ENCODE measurements at regions not wholly inside any gene's neighbourhood (a gene's known extent, or its start where the extent isn't known, plus 50 kb on each side); places are given as distances from the start of the nearest gene placed in this dataset.

DNA sequence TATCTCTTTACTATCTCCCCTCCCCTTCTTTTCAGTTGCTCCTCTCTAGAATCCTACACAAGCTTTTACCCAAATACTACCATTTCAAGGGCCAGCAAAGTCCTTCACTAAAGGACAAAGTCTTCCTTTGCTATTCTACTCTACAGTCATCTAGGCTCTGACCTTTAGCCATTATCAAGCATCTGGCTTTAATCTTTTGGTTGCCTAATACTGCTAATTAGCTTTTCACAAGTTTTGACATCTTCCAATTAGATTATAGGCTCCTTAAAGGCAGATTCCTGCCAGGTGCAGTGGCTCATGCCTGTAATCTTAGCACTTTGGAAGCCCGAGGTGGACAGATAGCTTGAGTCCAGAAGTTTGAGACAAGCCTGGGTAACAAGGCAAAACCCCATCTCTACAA is 194.4 kb downstream of the SH3BP4 start:
- DNase-seq (ENCODE audit: low read depth in 2 of 2), result no peak
- no peak overlapping the region for H3K4me3 ChIP-seq (replicated peaks in 1 of 2; ENCODE audit: low read depth in 2 of 2, low read length in 2 of 2)
- TF ChIP-seq CTCF (IDR thresholded peaks at IDR 0.05; ENCODE audit: low read depth, low read length), result no peak

- no peak overlapping the region for H3K4me3 ChIP-seq (replicated peaks in 1 of 2; ENCODE audit: low read depth in 2 of 2, low read length in 2 of 2)
- no peak for DNase-seq (ENCODE audit: low read depth in 2 of 2)
- no peak for TF ChIP-seq CTCF (IDR thresholded peaks at IDR 0.05; ENCODE audit: low read depth, low read length)
Observed at GRCh38 chr2:235146871-235147565, 195.2 kb downstream of the SH3BP4 start.

- no peak for DNase-seq (ENCODE audit: low read depth in 2 of 2)
- H3K4me3 ChIP-seq (replicated peaks in 1 of 2; ENCODE audit: low read depth in 2 of 2, low read length in 2 of 2), result no peak overlapping the region
- TF ChIP-seq CTCF (IDR thresholded peaks at IDR 0.05; ENCODE audit: low read depth, low read length), result no peak
Observed at GRCh38 chr2:235148201-235149170, 196.7 kb downstream of the SH3BP4 start.

DNA sequence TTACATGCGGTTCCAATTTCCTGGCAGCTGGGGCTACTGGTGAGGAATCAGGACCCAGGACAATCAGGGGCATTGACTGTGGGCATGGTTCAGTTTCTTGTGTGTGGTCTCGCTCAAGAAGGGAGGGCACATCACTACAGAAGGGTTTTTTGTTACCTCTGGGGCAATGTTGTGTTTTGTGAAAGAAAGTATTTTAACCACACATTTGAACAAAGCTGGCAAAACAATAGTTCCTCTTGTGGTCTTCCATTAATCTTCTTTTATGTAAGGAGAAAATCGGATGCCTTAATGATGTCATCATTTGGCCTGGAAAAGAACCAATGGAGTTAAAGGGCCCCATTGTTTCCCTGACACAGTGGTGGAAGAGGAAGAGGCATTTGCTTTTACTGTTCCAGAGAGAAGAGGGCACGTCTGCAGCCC is 197.4 kb downstream of the SH3BP4 start:
- no peak overlapping the region for H3K4me3 ChIP-seq (replicated peaks in 1 of 2; ENCODE audit: low read depth in 2 of 2, low read length in 2 of 2)
- no peak for DNase-seq (ENCODE audit: low read depth in 2 of 2)
- no peak for TF ChIP-seq CTCF (IDR thresholded peaks at IDR 0.05; ENCODE audit: low read depth, low read length)

- DNase-seq (ENCODE audit: low read depth in 2 of 2), result no peak
- TF ChIP-seq CTCF (IDR thresholded peaks at IDR 0.05; ENCODE audit: low read depth, low read length), result no peak
Observed at GRCh38 chr2:235149736-235150135, 197.9 kb downstream of the SH3BP4 start.

DNA sequence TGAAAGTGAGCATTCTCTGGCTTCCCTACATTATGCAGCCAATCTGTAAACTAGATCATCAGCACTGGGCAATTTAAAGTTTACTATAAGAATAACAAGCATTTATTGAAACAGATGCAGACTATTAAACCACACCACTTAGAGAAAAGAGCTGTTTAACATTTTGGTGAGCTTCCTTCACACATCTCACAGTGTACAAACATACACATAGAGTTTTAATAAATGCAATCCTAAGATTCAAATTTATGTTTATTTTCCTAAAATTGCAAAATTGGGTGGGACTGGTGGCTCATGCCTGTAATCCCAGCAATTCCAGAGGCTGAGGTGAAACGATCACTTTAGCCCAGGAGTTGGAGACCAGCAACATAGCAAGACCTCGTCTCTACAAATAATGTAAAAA is 199.3 kb downstream of the SH3BP4 start:
- no peak for DNase-seq (ENCODE audit: low read depth in 2 of 2)
- H3K4me3 ChIP-seq (replicated peaks in 1 of 2; ENCODE audit: low read depth in 2 of 2, low read length in 2 of 2), result no peak overlapping the region
- no peak for TF ChIP-seq CTCF (IDR thresholded peaks at IDR 0.05; ENCODE audit: low read depth, low read length)

More at GRCh38 chr2:235149736-235150135, 197.9 kb downstream of the SH3BP4 start:
- H3K4me3 ChIP-seq (replicated peaks in 1 of 2; ENCODE audit: low read depth in 2 of 2, low read length in 2 of 2), result no peak overlapping the region

Measured in cardiac fibroblast (primary cell).